K562 (cell line): ENCODE measurements at regions not wholly inside any gene's neighbourhood (a gene's known extent, or its start where the extent isn't known, plus 50 kb on each side); places are given as distances from the start of the nearest gene placed in this dataset.

Experiments
- ATAC-seq: fragments of 200-7000 bp; cut with Tn5 transposase; 3 replicates; pipeline ENCODE4 v1.9.1; 2020; ENCODE audit warnings: moderate library complexity
- BruUV-seq: library from RNA; stranded (reverse); fragments of 400-500 nt; replicated peaks from 2 replicates; lab custom pipeline; 2021; lab: Mats Ljungman, UMichigan
- CTCF ChIA-PET: fragments of 300-600 bp; formaldehyde crosslinking; extraction: SDS; loops from one replicate; lab custom pipeline; 2021; ENCODE audit warnings: low intra/inter-chr PET ratio; lab: Yijun Ruan, JAX
- POLR2A ChIA-PET: fragments of 300-600, 350-650 bp; sonication (Branson Sonifier 250); formaldehyde crosslinking; extraction: SDS; loops from one replicate; lab custom pipeline; 2021; ENCODE audit warnings: antibody characterized with exemption, inconsistent platforms; lab: Yijun Ruan, JAX
- DNase-seq, 4 experiments: peaks; one replicate each; pipeline versions ENCODE4 v3.0.0 to v3.0.0-alpha.2; 2011 to 2018; ENCODE audit warnings: low spot score in 3 of 4, mixed read lengths in 3 of 4; ENCODE audit errors: extremely low read depth in 1 of 4
- FAIRE-seq: peaks from 2 replicates; lab custom pipeline; 2011; peaks lifted over from hg19 to GRCh38; lab: Jason Lieb, UNC
- H2AFZ ChIP-seq: 2 replicates; pipeline ENCODE4 v1.6.0; 2011; ENCODE audit warnings: low read depth, low read length, control low read depth, inconsistent platforms
- H3K27ac ChIP-seq: fragments of 200-600 bp; 3 replicates; pipeline ENCODE4 v1.8.0; 2011; ENCODE audit warnings: low read depth, mild to moderate bottlenecking, control low read depth, inconsistent platforms, low read length, moderate library complexity, mixed read lengths; ENCODE audit errors: extremely low read depth
- H3K27me3 ChIP-seq, 2 experiments: fragments of 300-600 bp in 1 of 2; 2 replicates in 1 of 2; 3 replicates in 1 of 2; pipeline versions ENCODE4 v1.6.0 to v1.8.0; 2011; ENCODE audit warnings: inconsistent platforms in 2 of 2, low read length in 2 of 2, mild to moderate bottlenecking in 1 of 2, mixed read lengths in 1 of 2, moderate library complexity in 1 of 2; ENCODE audit not compliant: control insufficient read depth in 2 of 2, insufficient read depth in 2 of 2
- H3K36me3 ChIP-seq: fragments of 300-600 bp; 3 replicates; pipeline ENCODE4 v1.8.0; 2011; ENCODE audit warnings: mild to moderate bottlenecking, low read length, inconsistent platforms; ENCODE audit not compliant: control insufficient read depth, insufficient read depth
- H3K4me1 ChIP-seq, 2 experiments: fragments of 200-600 bp in 1 of 2; replicated peaks in 1 of 2; 2 replicates in 1 of 2; 3 replicates in 1 of 2; pipeline versions ENCODE4 v1.5.1 to v1.8.0; 2011; ENCODE audit warnings: inconsistent platforms in 2 of 2, low read length in 2 of 2, mild to moderate bottlenecking in 1 of 2, mixed read lengths in 1 of 2, moderate library complexity in 1 of 2; ENCODE audit not compliant: control insufficient read depth in 2 of 2, insufficient read depth in 2 of 2
- H3K4me2 ChIP-seq: 2 replicates; pipeline ENCODE4 v1.6.1; 2011; ENCODE audit warnings: low read length, control low read depth, inconsistent platforms, mixed read lengths; ENCODE audit not compliant: insufficient read depth
- H3K4me3 ChIP-seq: fragments of 200-600 bp; sonication (generic), shearing (Covaris generic); 2 replicates; pipeline ENCODE4 v1.5.1; 2016; ENCODE audit warnings: control low read depth, inconsistent platforms
- H3K79me2 ChIP-seq: fragments of 200-600 bp; 3 replicates; pipeline ENCODE4 v1.8.0; 2011; ENCODE audit warnings: low read length, inconsistent platforms; ENCODE audit not compliant: control insufficient read depth, insufficient read depth
- H3K9ac ChIP-seq, 2 experiments: 2 replicates each; pipeline versions ENCODE4 v1.6.0 to v1.6.1; 2011; ENCODE audit warnings: low read depth in 2 of 2, low read length in 2 of 2, control low read depth in 1 of 2, inconsistent platforms in 1 of 2, mild to moderate bottlenecking in 1 of 2, mixed read lengths in 1 of 2; ENCODE audit not compliant: insufficient read depth in 1 of 2
- H3K9me1 ChIP-seq: one replicate; pipeline ENCODE4 v1.6.0; 2011; ENCODE audit warnings: inconsistent platforms, mild to moderate bottlenecking, low read length, moderate library complexity; ENCODE audit not compliant: control insufficient read depth, insufficient read depth
- H3K9me3 ChIP-seq: replicated peaks from 2 replicates; pipeline ENCODE4 v1.5.1; 2011; ENCODE audit warnings: low read depth, low read length, inconsistent platforms; ENCODE audit not compliant: control insufficient read depth, insufficient read depth
- H4K20me1 ChIP-seq: replicated peaks from 2 replicates; pipeline ENCODE4 v1.6.1; 2011; ENCODE audit warnings: low read length, inconsistent platforms, mixed read lengths; ENCODE audit not compliant: control insufficient read depth, insufficient read depth
- ARID2 ChIP-seq: fragments of 450-650 bp; IDR thresholded peaks from 2 replicates; pipeline ENCODE4 v1.6.1; 2017; ENCODE audit warnings: antibody characterized with exemption, mild to moderate bottlenecking
- BRCA1 ChIP-seq, 2 experiments: fragments of 450-650 bp in 1 of 2; sonication (generic) in 1 of 2; formaldehyde crosslinking in 1 of 2; IDR thresholded peaks; 2 replicates each; pipeline versions ENCODE4 v1.5.0 to v1.6.1; 2017 to 2020; ENCODE audit warnings: mild to moderate bottlenecking in 1 of 2, missing genetic modification reagents in 1 of 2
- BRD4 ChIP-seq: fragments of 200-600 bp; sonication (generic); IDR thresholded peaks from 2 replicates; pipeline ENCODE4 v1.6.1; 2017; ENCODE audit warnings: inconsistent platforms
- CBX1 ChIP-seq: sonication (generic); IDR thresholded peaks from 2 replicates; pipeline ENCODE4 v1.6.1; 2016; ENCODE audit warnings: antibody characterized with exemption, low read depth, mild to moderate bottlenecking
- DPF2 ChIP-seq: fragments of 450-650 bp; IDR thresholded peaks from 2 replicates; pipeline ENCODE4 v1.6.1; 2016
- HNRNPUL1 ChIP-seq: fragments of 200-400 bp; formaldehyde crosslinking; IDR thresholded peaks from 2 replicates; pipeline ENCODE4 v1.6.1; 2017; ENCODE audit warnings: low read length
- KLF10 ChIP-seq: fragments of 250-450 bp; sonication (Bioruptor Pico); IDR thresholded peaks from 2 replicates; pipeline ENCODE4 v1.6.1; 2021; ENCODE audit warnings: matching md5 sums
- MTA3 ChIP-seq: fragments of 450-650 bp; formaldehyde crosslinking; IDR thresholded peaks from 2 replicates; pipeline ENCODE4 v1.6.1; 2017; ENCODE audit warnings: mild to moderate bottlenecking, borderline replicate concordance
- PHF21A ChIP-seq: fragments of 450-650 bp; IDR thresholded peaks from 2 replicates; pipeline ENCODE4 v1.6.1; 2017; ENCODE audit warnings: low read depth, borderline replicate concordance
- POLR3A ChIP-seq: IDR thresholded peaks from 2 replicates; pipeline ENCODE4 v1.6.1; 2011; ENCODE audit warnings: borderline replicate concordance, mild to moderate bottlenecking, moderate library complexity; ENCODE audit not compliant: insufficient read length, insufficient read depth; ENCODE audit errors: extremely low read depth
- SIN3A ChIP-seq, 2 experiments: fragments of 150-350 bp in 1 of 2; IDR thresholded peaks; 2 replicates each; pipeline ENCODE4 v1.6.1; 2011 to 2016; ENCODE audit warnings: borderline replicate concordance in 2 of 2, low read depth in 2 of 2, low read length in 2 of 2, mild to moderate bottlenecking in 2 of 2, moderate library complexity in 2 of 2; ENCODE audit not compliant: control insufficient read depth in 1 of 2
- SIRT6 ChIP-seq: IDR thresholded peaks from one replicate; pipeline ENCODE4 v1.6.1; 2012; ENCODE audit warnings: low read depth, mild to moderate bottlenecking, control low read depth, inconsistent platforms, low read length, moderate library complexity
- SMAD4 ChIP-seq: fragments of 250-450 bp; sonication (Bioruptor Pico); conservative IDR thresholded peaks from 2 replicates; pipeline ENCODE4 v1.8.0; 2021; ENCODE audit warnings: inconsistent platforms, mild to moderate bottlenecking, moderate library complexity
- SREBF1 ChIP-seq: fragments of 150-350 bp; IDR thresholded peaks from 2 replicates; pipeline ENCODE4 v1.6.1; 2014; ENCODE audit warnings: antibody characterized with exemption, low read depth, low read length, borderline replicate concordance
- ZFP30 ChIP-seq: fragments of 250-450 bp; sonication (Bioruptor Pico); IDR thresholded peaks from 2 replicates; pipeline ENCODE4 v1.8.0; 2022; ENCODE audit warnings: moderate library complexity, mild to moderate bottlenecking, inconsistent platforms, borderline replicate concordance
- ZKSCAN1 ChIP-seq: fragments of 150-350 bp; IDR thresholded peaks from 2 replicates; pipeline ENCODE4 v1.6.1; 2016; ENCODE audit warnings: low read depth, low read length
- ZNF146 ChIP-seq: IDR thresholded peaks from one replicate; pipeline ENCODE4 v1.6.1; 2018; ENCODE audit warnings: missing compliant biosample characterization; ENCODE audit not compliant: unreplicated experiment
- ZNF224 ChIP-seq: sonication (generic); formaldehyde crosslinking; IDR thresholded peaks from 2 replicates; pipeline ENCODE4 v1.8.0; 2022; ENCODE audit warnings: mild to moderate bottlenecking, missing genetic modification reagents
- WGBS: fragments of 100-300 bp; shearing (Covaris generic); methylation state at CpG from one replicate; pipeline ENCODE4 v1.1.6; 2016; ENCODE audit warnings: low coverage, mixed read lengths; ENCODE audit not compliant: insufficient coverage; ENCODE audit errors: missing lambda C conversion rate; 5-methylcytosine and 5-hydroxymethylcytosine counted together
- in situ Hi-C: fragments of 300-500 bp; cut with MboI; formaldehyde crosslinking; loops from 4 replicates; pipeline ENCODE4 v1.15.0; 2018; ENCODE audit warnings: inconsistent platforms, mixed read lengths
- intact Hi-C: fragments of 100-400 bp; cut with micrococcal nuclease; formaldehyde crosslinking; loops from 2 replicates; pipeline ENCODE4 v1.14.2; 2022
- TF ChIP-seq, protein P1 (sequence below): fragments of 250-450 bp; sonication (Bioruptor Pico); IDR thresholded peaks from 2 replicates; pipeline ENCODE4 v1.8.0; 2021; ENCODE audit warnings: moderate library complexity, mild to moderate bottlenecking, inconsistent platforms
- TF ChIP-seq, protein P2 (sequence below): sonication (generic); formaldehyde crosslinking; IDR thresholded peaks from 2 replicates; pipeline ENCODE4 v1.8.1; 2022; ENCODE audit warnings: missing genetic modification reagents
- TF ChIP-seq, protein P3 (sequence below): fragments of 450-650 bp; formaldehyde crosslinking; IDR thresholded peaks from 2 replicates; pipeline ENCODE4 v1.4.0; 2022; ENCODE audit warnings: missing genetic modification characterization

DNA sequence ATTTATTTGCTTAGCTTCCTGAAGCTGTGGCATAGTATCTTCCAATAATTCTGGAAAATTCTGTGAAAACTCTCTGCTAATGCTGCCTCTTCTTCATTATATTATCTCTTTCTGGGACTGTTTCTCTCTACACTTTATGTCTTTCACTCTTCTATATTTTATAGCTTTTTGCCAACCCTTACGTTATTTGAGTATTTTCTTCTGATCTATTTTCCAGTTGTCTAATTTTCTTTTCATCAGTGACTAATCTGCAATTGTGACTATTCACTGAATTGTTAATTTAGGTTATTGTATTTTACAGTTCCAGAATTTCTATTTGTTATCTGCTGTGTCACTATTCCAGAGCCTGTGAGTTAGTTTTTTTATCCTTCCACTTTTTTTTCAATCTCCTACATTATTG, 273.4 kb upstream of the PHYHIPL start (continued):
- TF ChIP-seq SMAD4, result no peak

DNA sequence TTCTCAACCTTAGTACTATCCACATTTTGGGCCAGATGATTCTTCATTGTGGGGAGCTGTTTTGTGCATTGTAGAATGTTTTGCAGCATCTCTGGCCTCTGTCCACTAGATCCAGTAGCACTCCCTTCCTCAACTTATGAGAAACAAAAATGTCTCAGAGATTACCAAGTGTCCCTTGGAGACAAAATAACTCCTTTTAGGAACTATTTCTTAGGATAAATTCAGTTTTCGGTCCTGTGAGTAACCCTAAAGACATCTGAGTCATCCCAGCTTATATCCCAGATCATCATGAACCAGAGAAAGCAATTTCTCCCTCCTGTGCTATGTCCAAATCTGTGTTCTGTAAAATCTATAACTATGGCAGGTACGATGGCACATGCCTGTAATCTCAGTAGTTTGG, 266.6 kb upstream of the PHYHIPL start:
- Histone ChIP-seq H3K4me3 (no peak overlapping the region), H3K9ac (no peak overlapping the region), H3K79me2 (no peaks in the 10 kb centered on the region), H3K9me3 (no peaks in the 10 kb centered on the region), H3K27me3 (no peaks in the 10 kb centered on the region), H3K4me1 (no peaks in the 10 kb centered on the region), H2AFZ (no peak overlapping the region), H3K27ac (no peak overlapping the region), H3K4me2 (no peak overlapping the region), H3K36me3 (no peaks in the 10 kb centered on the region), H3K9me1 (no peaks in the 10 kb centered on the region), H4K20me1 (no peaks in the 10 kb centered on the region)
- POLR2A ChIA-PET, result no interaction called here
- BruUV-seq, result no TSS peak
- CTCF ChIA-PET, result no interaction called here
- DNase-seq (no peak), ATAC-seq (no peak), FAIRE-seq (no peak)
- TF ChIP-seq SIN3A (IDR thresholded peaks at IDR 0.05; ENCODE audit: borderline replicate concordance in 2 of 2, control insufficient read depth in 1 of 2, low read depth in 2 of 2, low read length in 2 of 2) (no peak), MTA3 (no peak), ZNF146 (no peak), ZFP30 (no peak), ZKSCAN1 (no peak), ARID2 (no peak), SREBF1 (no peak), DPF2 (no peak), PHF21A (no peak), KLF10 (CRISPR knock-in tag) (no peak), ZNF224 (no peak), SIRT6 (no peak), BRD4 (no peak), HNRNPUL1 (no peak), CBX1 (no peak), BRCA1 (IDR thresholded peaks at IDR 0.05) (no peak), BRCA1 (CRISPR knock-in tag; IDR thresholded peaks at IDR 0.05) (no peak), POLR3A (no peak)
- TF ChIP-seq, protein P1, sequence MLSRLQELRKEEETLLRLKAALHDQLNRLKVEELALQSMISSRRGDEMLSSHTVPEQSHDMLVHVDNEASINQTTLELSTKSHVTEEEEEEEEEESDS, result no peak
- TF ChIP-seq, protein P2, sequence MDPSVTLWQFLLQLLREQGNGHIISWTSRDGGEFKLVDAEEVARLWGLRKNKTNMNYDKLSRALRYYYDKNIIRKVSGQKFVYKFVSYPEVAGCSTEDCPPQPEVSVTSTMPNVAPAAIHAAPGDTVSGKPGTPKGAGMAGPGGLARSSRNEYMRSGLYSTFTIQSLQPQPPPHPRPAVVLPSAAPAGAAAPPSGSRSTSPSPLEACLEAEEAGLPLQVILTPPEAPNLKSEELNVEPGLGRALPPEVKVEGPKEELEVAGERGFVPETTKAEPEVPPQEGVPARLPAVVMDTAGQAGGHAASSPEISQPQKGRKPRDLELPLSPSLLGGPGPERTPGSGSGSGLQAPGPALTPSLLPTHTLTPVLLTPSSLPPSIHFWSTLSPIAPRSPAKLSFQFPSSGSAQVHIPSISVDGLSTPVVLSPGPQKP, result no peak
- TF ChIP-seq, protein P3, sequence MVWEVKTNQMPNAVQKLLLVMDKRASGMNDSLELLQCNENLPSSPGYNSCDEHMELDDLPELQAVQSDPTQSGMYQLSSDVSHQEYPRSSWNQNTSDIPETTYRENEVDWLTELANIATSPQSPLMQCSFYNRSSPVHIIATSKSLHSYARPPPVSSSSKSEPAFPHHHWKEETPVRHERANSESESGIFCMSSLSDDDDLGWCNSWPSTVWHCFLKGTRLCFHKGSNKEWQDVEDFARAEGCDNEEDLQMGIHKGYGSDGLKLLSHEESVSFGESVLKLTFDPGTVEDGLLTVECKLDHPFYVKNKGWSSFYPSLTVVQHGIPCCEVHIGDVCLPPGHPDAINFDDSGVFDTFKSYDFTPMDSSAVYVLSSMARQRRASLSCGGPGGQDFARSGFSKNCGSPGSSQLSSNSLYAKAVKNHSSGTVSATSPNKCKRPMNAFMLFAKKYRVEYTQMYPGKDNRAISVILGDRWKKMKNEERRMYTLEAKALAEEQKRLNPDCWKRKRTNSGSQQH, result no peak
- 0% methylated on average over 2 of the region's 2 CpGs for WGBS
- intact Hi-C loops, result no loop called here
- in situ Hi-C loops, result no loop called here
